ENCODE measurements at regions not wholly inside any gene's neighbourhood (a gene's known extent, or its start where the extent isn't known, plus 50 kb on each side); places are given as distances from the start of the nearest gene placed in this dataset.

DNA sequence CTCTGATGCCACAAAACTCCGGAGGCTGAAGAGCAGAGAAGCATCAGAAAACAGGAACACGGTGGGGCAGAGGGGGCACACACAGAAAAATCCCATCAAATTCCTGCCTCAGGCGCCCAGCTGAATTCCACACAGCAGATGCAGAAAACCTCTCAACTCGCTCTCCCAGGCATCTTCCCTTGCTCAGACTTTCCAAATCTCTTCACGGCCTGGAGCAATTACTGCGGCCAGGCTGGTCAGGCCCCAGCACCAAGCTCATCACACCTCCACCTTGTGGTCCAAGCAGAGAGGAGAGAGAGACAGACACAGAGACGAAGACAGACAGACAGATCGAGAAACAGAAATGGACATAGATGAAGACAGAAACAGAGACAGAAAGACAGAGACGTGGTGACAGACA, 89.0 kb downstream of the NCOR2 start:
- DNase-seq (ENCODE audit: low spot score): no peak
- in situ Hi-C loops (cut with MboI; ENCODE audit: low sequenced_read_pairs, unreplicated experiment): no loop called here
- TF ChIP-seq, protein P1, sequence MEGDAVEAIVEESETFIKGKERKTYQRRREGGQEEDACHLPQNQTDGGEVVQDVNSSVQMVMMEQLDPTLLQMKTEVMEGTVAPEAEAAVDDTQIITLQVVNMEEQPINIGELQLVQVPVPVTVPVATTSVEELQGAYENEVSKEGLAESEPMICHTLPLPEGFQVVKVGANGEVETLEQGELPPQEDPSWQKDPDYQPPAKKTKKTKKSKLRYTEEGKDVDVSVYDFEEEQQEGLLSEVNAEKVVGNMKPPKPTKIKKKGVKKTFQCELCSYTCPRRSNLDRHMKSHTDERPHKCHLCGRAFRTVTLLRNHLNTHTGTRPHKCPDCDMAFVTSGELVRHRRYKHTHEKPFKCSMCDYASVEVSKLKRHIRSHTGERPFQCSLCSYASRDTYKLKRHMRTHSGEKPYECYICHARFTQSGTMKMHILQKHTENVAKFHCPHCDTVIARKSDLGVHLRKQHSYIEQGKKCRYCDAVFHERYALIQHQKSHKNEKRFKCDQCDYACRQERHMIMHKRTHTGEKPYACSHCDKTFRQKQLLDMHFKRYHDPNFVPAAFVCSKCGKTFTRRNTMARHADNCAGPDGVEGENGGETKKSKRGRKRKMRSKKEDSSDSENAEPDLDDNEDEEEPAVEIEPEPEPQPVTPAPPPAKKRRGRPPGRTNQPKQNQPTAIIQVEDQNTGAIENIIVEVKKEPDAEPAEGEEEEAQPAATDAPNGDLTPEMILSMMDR (IDR thresholded peaks at IDR 0.05; ENCODE audit: borderline replicate concordance, control extremely low read depth, extremely low read depth, insufficient read depth, missing control alignments): no peak

DNA sequence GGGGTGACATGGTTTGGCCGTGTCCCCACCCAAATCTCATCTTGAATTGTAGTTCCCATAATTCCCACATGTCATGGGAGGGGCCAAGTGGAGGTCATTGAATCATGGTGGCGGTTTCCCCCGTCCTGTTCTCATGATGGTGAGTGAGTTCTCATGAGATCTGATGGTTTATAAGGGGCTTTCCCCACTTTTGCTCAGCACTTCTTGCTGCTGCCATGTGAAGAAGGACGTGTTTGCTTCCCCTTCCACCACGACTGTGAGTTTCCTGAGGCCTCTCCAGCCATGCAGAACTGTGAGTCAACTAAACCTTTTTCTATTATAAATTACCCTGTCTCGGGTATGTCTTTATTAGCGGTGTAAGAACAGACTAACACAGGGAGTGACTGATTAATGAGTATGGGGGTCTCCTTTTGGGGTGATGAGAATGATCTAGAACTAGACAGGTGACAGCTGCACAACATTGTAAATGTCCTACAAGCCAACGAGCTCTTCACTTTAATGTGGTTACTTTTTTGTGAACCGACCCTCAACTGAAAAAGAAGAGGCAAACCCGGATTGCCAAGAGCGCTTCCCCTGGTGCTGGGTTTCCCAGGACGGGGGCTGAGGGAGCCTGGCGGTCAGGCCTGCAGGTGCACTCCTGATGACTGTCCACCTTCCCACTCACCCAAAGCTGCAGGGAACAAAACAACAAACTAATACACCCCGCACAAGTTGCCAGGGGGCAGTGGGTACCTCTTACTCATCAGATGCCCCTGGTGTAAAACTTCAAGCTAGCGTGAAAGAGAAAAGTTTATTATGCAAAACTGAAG, 90.1 kb downstream of the NCOR2 start:
- in situ Hi-C loops (cut with MboI; ENCODE audit: low sequenced_read_pairs, unreplicated experiment): no loop called here
- no peak for DNase-seq (ENCODE audit: low spot score)
- TF ChIP-seq, protein P1 (IDR thresholded peaks at IDR 0.05; ENCODE audit: borderline replicate concordance, control extremely low read depth, extremely low read depth, insufficient read depth, missing control alignments): no peak

DNA sequence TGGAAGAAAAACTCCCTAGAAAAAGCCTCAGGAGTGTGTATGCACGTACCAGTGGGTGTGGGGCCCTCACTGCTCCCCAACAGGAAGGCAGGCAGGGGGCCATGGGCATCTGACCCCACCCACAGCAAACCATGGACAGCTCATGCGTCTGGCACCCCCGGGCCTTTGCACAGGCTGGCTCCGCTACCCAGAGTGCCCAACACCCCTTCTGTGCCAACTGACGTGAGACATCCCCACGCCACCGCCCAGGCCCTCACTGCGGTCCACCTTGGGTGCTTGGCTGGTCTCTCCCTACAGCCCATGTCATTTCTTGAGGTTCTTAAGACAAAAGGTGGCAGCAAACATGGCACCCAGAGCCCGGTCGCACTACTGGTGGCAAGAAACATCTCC, 91.4 kb downstream of the NCOR2 start:
- DNase-seq (ENCODE audit: low spot score): no peak
- in situ Hi-C loops (cut with MboI; ENCODE audit: low sequenced_read_pairs, unreplicated experiment): no loop called here
- TF ChIP-seq, protein P1 (IDR thresholded peaks at IDR 0.05; ENCODE audit: borderline replicate concordance, control extremely low read depth, extremely low read depth, insufficient read depth, missing control alignments): no peak

DNA sequence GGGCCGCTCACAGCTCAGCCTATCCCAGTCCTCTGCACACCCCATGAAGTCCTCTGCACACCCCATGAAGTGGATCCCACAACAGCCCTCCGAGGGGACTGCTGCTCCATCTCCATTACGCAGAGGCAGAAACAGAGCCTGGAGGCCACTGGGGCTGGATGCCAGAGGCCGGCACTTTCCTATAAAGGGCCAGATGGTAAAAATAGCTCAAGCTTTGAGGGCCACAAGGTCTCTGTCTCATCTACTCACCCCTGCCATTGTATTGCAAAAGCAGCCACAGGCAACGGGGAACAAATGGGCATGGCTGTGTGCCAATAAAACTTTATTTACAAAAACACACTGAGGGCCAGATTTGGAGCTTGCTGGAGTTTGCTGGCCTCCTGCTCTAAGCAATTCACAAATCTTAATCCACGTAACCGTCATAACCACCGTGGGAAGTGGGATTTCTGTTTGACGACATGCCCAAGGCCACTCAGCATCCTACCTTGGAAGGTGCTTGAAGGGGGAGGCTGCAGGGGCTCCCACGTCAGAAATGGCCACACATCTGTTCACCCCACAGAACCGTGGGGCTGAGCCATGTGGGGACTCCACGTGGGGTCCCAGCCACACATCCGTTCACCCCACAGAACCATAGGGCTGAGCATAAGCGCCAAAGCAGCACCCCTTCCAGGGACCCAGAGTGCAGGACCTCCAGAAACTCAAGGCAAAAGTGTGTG, 92.0 kb downstream of the NCOR2 start:
- no peak for DNase-seq (ENCODE audit: low spot score)
- TF ChIP-seq, protein P1 (IDR thresholded peaks at IDR 0.05; ENCODE audit: borderline replicate concordance, control extremely low read depth, extremely low read depth, insufficient read depth, missing control alignments): no peak
- in situ Hi-C loops (cut with MboI; ENCODE audit: low sequenced_read_pairs, unreplicated experiment): no loop called here

DNA sequence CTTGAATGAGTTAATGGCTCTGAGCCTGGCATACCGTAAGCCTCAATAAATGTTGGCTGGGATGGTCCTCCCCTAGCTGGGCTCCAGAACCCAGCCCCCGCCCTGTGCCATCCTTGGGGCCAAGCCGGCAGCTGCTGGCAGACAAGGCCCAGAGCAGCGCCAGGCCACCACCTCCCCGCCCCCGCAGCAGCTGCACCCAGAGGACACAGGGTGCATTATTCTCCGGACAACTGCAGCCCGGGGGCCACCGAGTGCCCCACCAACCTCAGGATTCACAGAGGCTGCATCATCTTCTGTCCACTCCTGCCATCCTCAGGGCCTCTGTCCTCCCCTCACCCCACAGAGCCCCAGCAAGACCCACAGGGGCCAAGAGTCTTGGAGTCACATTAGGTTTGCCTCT, 92.7 kb downstream of the NCOR2 start:
- TF ChIP-seq, protein P1 (IDR thresholded peaks at IDR 0.05; ENCODE audit: borderline replicate concordance, control extremely low read depth, extremely low read depth, insufficient read depth, missing control alignments): no peak
- no peak for DNase-seq (ENCODE audit: low spot score)
- in situ Hi-C loops (cut with MboI; ENCODE audit: low sequenced_read_pairs, unreplicated experiment): no loop called here

DNA sequence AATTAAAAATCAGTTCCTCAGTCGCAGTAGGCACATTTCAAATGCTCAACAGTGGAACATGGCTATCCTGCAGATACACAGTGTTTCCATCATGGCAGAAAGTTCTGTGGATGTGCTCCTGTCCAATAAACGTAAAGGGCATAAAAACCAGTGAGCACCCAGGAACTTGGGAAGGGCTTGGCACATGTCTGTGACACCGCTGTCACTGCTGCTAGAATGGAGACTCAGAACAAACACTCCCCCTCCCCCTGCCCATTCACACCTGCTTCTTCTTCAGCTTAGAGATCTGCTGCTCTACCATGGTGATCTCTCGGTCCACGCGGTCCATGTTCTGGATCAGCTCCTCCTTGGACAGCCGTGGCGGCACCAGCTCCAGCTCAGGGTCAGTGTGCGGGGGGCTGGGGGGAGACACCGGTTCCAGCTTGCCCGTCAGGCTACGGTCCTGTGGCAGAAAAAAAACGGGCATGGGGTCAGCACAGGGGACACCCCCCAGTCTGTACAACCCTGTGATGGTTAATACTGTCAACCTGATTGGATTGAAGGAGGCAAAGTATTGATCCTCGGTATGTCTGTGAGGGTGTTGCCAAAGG, 94.6 kb downstream of the NCOR2 start:
- no peak for DNase-seq (ENCODE audit: low spot score)
- in situ Hi-C loops (cut with MboI; ENCODE audit: low sequenced_read_pairs, unreplicated experiment): no loop called here
- TF ChIP-seq, protein P1 (IDR thresholded peaks at IDR 0.05; ENCODE audit: borderline replicate concordance, control extremely low read depth, extremely low read depth, insufficient read depth, missing control alignments): no peak

Measured in GM13976 (cell line).